CMK (cell line): ENCODE measurements at regions not wholly inside any gene's neighbourhood (a gene's known extent, or its start where the extent isn't known, plus 50 kb on each side); places are given as distances from the start of the nearest gene placed in this dataset.
A peak's percentile ranks its signal among the peaks of the same experiment; 100 is the strongest.

ENCODE experiments used
- DNase-seq: peaks from one replicate; pipeline ENCODE4 v3.0.0-alpha.2; 2010; ENCODE audit warnings: low read depth

DNA sequence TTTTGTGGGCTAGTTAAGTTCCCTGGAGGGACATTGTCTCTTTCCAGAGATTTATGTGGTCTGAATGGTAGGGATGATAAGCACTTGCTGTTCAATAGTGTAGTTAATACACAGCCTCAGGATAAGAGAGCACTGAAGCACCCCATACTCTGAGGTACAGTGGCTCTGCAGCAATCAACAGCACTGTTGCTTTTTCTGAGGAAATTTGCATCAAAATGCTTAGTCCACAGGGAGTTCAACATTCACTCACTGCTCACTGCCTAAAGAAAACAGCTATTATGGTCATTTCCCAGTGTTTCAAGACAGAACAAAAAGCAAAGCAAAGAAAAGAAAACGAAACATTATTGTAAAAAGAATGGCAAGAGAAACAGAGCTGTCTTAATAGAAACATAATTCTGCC lies 441.9 kb downstream of the PLOD2 start:
- DNase-seq: no peak

DNA sequence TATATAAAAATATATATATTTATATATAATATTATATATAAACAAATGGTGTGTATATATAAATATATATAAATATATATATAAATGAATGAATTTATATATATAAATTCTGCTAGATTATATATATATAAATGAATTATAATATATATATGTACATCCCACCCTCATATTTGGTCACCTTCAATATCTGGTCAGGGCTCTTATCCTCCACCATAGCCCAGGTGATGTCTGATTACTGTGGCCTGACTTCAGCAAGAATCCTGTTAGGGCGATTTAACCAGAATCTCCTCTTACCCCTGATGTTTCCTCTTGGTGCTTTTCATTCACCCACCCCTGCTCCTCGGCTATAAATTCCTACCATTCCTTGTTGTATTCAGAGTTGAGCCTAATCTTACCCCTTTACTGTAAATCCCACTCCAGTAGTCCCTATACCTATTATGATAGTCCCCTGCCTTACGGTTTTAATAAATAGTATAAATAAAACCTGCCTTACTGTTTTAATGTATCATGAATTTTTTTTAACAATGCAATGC lies 439.6 kb downstream of the PLOD2 start:
- no peak for DNase-seq

DNA sequence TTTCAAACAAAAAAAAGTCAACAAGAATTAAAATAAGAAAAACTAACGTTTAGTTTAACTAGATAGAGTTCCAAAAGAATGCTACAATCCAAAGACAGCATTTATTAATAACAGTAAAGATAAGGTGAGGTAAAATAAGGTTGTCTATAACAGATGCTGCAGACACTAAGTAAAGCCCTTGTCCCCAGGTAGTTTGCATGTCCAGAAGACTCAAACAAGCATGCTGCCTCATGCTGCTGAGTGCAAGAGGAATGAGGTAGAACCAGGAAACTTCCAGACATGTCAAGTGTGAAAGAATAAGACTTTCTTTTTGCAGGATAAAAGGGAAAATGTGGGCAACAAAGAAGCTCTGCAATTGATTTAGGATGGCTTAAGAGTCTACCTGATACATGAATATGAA lies 439.2 kb downstream of the PLOD2 start:
- no peak for DNase-seq

DNA sequence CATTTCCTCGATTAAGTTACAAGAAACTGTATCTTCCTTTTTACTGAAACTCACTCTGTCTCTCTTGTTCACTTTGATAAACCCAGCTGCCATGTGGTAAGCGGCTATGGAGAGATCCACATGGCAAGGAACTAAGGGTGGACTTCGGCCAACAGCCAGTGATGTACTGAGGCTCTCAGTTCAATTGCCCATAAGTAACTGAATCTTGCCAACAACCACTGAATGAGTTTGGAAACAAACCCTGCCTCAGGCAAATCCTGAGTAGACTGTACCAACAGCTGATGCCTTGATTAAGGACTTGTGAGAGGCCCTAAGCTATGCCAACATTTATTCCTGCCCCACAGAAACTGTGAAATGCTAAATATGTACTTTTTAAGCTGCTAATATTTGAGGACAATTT lies 433.5 kb downstream of the PLOD2 start:
- no peak for DNase-seq

DNA sequence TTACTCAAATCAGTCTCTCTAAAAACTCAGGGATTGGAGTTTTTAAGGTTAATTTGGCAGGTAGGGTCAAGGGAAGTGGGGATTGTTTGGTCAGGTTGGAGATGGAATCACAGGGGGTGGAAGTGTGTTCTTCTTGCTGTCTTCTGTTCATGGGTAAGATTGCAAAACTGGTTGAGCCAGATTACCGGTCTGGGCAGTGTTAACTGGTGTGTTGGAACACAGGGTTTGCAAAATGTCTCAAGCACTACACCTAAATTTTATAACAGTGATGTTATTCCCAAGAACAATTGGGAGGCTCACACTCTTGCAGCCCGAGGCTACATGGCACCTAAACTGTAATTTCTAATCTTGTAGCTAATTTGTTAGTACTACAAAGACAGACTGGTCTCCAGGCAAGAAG lies 425.4 kb downstream of the PLOD2 start:
- no peak for DNase-seq

DNA sequence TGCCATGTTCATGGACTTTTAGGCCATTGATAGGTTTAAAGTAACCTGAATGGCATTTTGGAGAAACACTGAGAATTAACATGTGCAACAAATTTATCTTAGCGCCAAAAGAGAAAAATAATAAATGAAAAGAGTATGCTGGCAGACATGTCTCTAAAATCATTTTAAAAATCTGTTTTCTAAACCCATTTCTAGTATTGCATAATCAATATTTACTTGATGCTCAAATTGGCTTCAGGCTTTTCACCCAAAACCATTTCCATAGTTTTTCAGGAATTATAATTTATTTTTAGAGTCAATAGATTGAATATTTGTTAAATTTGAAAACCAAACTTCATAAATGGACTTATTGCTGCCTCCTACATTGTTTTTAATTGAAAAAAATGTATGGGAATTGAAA lies 423.0 kb downstream of the PLOD2 start:
- DNase-seq: no peak

DNA sequence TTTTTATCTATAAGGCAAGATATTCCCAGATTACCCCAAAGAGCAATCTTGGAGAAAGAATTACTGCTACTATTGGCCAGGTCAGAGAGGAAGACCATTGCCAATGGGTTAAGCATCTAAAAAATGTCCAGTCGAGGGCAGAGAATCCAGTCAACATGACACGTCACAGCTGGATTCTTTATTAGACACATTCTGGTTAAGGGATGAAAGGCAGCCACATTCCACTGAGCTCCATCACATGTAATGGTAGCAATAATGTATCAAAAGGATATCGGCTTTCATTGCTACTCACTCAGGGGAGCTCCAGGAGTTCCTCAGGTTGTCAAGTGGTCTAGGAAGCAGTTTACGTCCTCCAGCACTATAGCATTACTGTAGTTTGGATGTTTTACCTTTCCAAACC lies 421.1 kb downstream of the PLOD2 start:
- no peak for DNase-seq

DNA sequence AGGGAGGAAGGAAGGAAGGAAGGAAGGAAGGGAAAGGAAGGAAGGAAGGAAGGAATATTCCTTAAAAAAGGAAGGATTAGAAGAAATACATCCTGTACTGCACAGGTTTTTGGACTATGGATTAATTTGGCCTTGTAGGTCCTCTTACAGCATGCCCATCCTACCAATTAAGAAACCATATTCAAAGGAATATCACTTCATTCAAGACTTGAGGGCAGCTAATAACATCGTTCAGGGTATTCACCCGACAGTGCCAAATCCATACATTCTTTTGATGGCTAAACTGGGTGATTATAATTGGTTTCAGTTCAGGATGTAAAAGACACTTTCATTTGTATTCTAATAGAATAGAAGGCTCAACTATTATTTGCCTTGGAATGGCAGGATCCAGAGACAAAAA lies 410.3 kb downstream of the PLOD2 start:
- DNase-seq: no peak

DNA sequence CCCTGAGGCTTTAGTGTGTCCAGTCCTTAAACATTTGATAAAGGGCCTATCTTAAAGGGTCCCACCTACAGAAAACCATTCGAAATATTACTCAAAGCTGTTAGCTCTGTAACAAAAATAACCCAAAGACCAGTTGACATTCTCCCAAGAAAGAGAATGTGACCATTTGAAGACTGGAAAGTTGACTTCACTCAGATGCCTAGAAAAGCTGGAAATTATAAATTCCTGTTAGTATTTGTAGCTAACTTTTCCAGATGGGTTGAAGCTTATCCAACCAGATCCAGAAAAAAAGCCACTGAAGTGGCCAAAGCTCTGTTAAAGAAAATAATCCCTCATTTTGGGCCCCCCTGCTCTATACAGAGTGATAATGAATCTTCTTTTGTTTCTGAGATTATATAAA lies 408.4 kb downstream of the PLOD2 start:
- DNase-seq: no peak

DNA sequence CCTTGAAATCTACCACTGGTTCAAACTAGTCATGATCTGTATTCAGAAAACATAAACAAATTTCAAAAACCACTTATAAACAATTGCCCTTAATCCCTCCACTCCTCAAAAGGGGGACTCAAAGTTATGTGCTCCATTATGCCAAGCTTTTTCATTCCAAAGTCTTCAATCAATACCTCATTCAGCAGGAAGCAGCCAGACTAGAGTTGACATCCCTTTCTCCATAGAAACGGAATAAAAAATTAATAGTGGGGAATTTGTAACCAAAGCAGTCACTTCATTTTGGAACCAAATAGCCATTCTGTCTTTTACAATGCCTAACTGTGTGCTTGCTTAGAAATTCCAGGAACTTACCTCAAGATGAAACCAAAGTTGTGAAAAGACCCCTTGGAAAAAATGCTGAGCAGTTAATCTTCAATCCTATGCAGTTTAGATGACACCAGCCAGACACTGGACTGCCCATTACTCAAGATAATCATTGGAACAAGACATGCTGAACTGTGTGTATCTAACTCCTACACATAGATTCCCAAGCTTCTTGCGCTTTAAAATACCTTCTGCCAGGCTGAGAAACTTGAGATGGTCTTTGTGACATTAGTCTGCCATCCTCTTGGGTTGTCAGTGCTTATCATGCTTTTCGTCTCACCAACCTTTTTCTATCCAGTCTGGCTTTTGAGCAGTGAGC lies 406.2 kb downstream of the PLOD2 start:
- DNase-seq: no peak

DNA sequence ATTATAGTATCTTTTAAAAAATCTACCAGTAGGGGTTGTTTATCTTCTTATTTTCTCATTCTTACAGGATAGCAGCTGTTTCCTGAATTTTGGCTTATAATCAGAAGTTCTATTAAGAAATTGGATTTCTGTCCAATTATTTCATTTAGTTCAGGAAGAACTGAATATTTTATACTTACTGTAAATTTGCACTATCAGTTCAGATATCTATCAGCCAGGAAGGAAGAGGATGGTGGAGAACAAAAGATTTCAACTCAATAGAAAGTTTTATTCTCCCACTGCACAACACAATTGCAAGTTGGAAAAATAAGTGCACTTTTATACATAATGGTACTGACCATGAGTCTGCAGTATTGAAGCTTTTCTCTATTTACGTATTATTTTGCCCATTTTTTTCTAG lies 400.9 kb downstream of the PLOD2 start:
- DNase-seq: no peak

DNA sequence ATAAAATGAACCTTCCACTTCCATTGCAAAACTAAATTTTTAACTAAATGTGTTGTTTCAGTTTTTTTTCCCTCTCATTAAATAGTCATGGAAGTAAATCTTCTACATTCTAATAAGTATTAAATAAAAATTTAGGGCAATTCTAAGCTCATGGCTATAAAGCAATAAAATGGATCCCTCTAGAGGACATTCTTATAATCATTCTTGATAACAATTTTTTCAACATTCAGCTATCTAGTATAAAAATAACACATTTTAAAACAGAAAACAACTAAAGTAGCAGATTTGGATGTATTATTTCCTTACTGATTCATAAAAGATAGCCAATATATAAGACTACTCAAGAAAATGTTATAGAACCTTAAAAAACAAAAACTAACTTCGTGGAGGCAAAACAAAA lies 393.1 kb downstream of the PLOD2 start:
- no peak for DNase-seq

DNA sequence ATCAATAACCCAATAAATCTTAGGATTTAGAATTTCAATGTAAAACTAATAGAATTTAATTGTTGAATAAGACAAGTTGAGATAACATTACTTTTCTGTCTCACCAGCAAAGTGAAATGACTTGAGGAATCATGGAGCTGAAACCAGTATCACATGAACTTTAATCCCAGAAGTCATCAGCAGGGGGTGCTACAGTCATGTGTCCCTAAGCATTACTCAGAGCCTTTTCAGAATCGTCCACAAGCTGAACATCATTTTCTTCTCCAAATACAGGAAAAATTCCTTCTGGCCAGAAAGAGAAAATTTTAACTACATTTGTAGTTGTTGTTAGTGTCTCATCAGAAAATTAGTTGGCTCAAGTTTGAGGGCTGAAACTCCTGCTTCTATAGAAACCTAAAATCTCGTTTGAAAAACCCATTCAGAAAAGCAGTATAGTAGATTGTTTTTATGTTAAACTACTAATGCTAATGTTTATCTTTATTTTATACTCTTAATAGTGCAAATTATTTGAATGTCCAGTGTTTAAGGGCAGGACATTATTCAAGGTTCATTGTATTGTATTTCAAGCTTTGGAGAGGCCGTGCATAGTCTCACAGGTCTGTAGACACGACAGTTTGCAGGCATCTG lies 384.1 kb downstream of the PLOD2 start:
- DNase-seq: peak; percentile 31

DNA sequence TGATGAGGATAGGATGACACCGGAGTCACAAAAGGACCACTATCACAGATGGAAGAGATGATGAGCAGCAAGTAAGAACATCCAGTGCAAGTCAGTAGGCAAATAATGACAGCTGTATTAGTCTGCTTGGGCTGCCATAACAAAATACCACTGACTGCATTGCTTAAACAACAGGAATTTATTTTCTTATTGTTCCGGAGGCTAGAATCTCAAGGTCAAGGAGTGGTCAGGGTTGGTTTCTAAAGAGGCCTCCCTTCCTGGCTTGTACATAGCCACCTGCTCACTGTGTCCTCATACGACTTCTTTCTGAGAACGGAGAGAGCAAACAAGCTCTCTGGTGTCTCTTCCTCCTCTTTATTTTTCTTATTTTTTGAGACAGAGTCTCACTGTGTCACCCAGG lies 380.7 kb downstream of the PLOD2 start:
- DNase-seq: no peak

DNA sequence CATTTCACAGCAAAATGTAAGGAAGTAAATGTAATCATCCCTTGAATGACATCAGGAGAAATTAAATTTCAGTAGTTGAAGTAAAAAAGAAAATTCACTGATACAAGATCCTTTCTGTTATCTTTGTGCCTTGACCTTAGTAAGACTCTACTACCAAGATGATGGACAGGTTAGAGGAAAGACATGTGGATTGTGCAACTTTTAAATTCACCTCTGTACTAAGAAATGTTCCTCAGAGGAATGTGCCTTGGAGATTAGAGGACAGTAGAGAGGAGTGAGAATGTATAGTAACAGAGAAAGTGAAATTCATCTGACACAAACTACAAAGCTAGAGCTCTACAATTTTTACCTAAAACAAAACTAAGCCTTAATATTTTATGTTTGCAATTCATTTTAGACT lies 375.3 kb downstream of the PLOD2 start:
- no peak for DNase-seq

DNA sequence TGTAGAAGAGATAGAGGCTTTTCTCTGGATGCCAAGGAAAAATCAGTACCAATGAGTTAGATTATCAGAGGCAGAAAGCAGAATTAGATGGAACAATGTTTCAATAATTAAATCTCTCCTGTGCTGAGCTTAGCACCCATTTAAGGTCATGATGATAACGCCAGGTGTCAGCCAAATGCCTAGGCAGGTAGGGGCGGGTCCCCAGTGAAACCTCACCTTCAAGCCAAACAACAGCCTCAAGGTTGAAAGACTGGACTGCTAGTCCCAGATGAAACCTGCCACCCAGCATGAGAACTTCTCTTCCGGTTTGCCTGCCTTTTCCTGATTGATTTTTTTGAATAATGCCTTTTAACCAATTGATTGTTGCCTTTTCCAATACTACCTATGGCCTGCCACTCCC lies 363.0 kb downstream of the PLOD2 start:
- no peak for DNase-seq

DNA sequence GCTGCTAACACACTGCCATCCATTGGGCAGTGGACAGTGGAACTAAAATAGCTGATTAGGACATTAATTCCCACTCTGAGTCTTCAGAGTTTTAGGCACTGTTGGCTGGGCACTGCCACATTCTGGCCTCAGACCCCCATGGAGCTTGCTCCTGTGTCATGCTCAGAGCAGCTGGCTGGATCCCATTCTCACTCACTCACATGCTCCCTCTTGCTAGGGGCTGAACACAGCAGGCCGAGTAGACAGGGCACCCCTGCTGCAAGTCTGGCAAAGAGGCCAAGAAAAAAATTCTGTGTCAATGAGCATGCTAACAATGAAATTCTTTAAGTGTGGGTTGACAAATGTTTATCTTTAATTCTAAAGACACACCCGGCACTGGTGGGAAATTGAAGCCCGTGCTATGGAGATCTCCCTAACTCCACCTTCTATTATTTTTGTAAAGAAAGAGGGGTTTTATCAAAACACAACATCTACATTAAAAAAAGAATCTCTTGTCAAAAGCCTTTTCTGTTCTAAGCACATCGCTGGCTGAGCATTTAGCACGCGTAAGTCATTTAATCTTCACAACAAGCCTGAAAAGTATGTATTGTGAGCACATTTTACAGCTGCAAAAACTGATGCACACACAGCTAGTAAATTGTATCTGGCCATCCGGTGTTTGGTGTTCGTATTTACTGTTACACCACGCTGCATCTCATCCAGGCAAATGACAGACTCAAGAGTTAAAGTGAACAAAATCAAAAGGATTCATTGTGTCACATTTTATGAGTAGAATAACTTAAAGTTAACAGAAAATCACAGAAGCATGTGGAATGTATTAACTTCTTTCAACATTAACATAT lies 362.1 kb downstream of the PLOD2 start:
- no peak for DNase-seq

DNA sequence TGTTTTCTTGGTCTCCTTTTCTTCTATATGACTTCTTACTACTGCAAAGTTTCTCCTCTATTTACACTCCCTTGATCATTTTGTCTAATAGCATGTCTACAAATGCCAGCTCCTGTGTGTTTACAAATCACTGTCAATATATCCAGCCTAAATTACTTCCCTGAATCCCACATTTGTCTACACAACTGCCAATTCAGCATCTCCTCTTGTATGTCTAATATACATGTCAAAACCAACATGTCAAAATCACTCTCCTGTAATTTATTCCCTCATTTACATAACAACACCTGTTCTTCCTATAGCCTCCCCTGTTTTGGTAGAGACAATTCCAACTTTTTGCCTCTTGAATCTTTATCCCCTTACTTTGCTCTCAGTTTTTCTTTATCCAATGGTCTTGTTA lies 359.3 kb downstream of the PLOD2 start:
- DNase-seq: no peak

DNA sequence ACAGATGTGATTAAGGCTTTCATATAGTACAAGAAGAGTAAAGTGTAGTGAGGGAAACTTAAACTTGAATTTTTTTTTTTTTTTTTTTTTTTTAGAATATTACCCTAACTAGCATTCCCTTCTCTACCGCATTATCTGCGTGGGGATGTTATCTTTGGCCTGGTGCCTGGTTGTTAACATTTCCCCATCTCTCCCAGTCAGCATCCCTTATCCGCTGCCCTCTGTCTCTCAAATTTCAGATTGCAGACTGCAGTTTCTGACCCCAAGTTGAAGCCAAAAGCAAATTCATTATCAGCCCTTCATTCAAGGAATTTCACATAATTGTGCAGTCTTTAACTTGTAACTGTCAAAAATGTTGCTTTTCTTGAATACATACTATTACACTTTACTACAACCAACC lies 353.0 kb downstream of the PLOD2 start:
- no peak for DNase-seq

DNA sequence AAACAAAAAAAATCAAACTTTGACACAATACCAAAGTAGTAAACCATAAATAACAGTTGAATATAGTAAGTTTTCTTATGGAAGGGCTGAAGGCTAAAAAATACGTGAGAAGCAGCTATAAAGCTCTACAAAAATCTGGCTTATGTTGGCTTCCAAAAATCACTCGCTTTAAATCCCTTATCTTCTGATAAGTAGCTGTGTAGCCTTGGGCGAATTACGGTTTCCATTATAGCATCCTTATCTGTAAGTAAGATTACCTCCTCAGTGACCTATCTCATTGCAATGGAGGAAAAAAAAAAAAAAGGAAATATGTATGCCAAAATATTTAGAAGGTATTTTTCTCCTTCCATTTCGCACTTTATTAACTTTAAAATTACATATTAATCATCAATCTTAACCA lies 348.6 kb downstream of the PLOD2 start:
- DNase-seq: no peak

DNA sequence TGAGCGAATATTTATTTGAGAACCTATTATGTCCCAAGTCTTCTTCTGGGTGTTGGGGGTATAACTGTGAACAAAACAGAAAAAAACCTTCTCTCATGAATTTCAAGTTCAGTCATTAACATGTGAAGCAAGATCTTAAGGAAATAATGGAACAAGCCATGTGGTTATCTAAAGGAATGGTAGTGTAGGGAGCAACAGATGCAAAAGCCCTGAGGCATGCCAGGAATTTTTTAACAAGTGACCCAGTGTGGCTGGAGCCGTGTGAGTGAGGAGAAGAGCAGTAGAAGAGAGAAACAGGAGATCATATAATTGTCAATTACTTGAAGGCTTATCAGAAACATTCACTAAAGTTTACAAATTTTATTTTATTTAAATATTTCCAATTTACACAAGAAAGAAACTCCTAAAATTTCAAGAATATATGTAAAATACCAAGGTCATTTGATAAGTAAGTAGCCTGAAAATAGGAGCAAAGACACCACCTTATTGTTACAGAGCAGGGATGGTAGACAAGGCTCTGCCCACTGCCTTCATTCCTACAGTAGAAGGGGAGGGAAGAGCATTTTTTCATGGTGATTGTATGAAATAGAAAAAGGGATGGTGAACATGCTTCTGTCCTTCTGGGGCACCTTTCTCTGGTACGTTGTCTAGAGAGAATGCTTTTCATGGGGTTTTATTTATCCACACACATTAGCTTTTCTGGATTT lies 345.1 kb downstream of the PLOD2 start:
- no peak for DNase-seq

DNA sequence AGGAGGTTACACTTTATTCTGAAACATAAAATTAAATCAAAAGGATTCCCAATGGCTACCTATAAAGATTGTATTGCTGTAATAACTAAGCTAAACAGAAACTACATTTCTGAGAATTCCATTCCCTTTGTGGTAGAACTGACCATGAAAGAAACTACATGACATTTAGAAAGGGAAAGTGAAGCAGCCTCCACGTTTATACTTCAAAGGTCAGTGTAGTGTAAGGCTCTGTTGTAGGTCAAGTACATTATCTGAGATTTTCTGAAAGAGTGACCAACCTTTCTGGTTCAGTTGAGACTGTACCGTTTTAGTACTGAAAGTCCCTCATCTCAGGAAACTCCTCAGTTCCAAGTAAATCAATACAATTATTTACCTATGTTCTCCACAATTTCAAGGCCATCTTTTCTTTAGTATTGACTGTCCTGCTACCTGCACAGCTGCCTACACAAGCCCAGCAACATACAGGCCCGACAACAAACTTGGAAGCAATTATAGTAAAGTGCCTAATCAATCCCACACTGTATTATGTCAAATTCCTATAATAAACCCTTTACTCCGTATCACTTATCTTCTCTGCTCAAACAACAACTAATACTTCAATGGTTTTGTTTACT lies 343.0 kb downstream of the PLOD2 start:
- no peak for DNase-seq
